ENCODE measurements at regions not wholly inside any gene's neighbourhood (a gene's known extent, or its start where the extent isn't known, plus 50 kb on each side); places are given as distances from the start of the nearest gene placed in this dataset.

DNA sequence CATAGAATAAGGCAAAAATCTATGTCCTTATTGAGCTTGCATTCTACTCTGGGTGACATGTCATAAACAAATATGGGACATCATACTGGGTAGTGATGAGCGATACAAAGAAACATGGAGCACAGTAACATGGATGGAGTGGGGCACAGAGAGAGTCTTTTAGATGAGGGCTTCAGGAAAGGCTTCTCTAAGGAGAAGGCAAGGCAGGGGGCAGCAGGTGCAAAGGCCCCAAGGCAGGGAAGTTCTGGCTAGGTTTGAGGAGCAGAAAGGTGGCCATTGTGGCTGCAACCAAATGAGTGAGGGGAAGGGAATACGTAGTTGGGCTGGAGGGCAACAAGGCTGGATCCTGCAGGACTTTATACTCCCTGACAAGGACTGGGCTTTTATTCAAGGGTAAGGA lies 211.4 kb downstream of the HERPUD2 start:
- Histone ChIP-seq H3K4me3 (ENCODE audit: low read length) (no peak overlapping the region), H3K4me2 (ENCODE audit: low read length) (no peak overlapping the region), H3K27ac (ENCODE audit: low read length) (no peak overlapping the region), H3K36me3 (ENCODE audit: insufficient read depth, low read length) (no peaks in the 10 kb centered on the region), H4K20me1 (ENCODE audit: insufficient read depth) (no peaks in the 10 kb centered on the region), H3K27me3 (ENCODE audit: insufficient read depth, low read depth, low read length) (no peaks in the 10 kb centered on the region), H3K9me2 (ENCODE audit: insufficient read depth, low read length) (no peaks in the 10 kb centered on the region), H2AFZ (ENCODE audit: low read depth, low read length) (no peak overlapping the region), H3K9me3 (ENCODE audit: low read length) (no peaks in the 10 kb centered on the region), H3F3A (ENCODE audit: insufficient read depth, low read length, poor library complexity, severe bottlenecking) (no peaks in the 10 kb centered on the region), H3K9ac (ENCODE audit: low read length) (no peak overlapping the region), H3K79me2 (replicated peaks; ENCODE audit: insufficient read depth, low read length) (no peaks in the 10 kb centered on the region)
- TF ChIP-seq TAF1 (IDR thresholded peaks at IDR 0.05; ENCODE audit: low read depth) (no peak), REST (IDR thresholded peaks at IDR 0.05; ENCODE audit: borderline replicate concordance) (no peak), MXI1 (conservative IDR thresholded peaks at IDR 0.05; ENCODE audit: poor library complexity, severe bottlenecking) (no peak), POLR2AphosphoS5 (IDR thresholded peaks at IDR 0.05) (no peak), EZH2 (IDR thresholded peaks at IDR 0.05; ENCODE audit: borderline replicate concordance, insufficient read depth, low read length, poor library complexity, severe bottlenecking) (no peak), SMC3 (conservative IDR thresholded peaks at IDR 0.05; ENCODE audit: poor library complexity) (no peak), RAD21 (conservative IDR thresholded peaks at IDR 0.05) (no peak), EP300 (conservative IDR thresholded peaks at IDR 0.05; ENCODE audit: poor library complexity, severe bottlenecking) (no peak)
- TF ChIP-seq, protein P1, sequence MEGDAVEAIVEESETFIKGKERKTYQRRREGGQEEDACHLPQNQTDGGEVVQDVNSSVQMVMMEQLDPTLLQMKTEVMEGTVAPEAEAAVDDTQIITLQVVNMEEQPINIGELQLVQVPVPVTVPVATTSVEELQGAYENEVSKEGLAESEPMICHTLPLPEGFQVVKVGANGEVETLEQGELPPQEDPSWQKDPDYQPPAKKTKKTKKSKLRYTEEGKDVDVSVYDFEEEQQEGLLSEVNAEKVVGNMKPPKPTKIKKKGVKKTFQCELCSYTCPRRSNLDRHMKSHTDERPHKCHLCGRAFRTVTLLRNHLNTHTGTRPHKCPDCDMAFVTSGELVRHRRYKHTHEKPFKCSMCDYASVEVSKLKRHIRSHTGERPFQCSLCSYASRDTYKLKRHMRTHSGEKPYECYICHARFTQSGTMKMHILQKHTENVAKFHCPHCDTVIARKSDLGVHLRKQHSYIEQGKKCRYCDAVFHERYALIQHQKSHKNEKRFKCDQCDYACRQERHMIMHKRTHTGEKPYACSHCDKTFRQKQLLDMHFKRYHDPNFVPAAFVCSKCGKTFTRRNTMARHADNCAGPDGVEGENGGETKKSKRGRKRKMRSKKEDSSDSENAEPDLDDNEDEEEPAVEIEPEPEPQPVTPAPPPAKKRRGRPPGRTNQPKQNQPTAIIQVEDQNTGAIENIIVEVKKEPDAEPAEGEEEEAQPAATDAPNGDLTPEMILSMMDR (IDR thresholded peaks at IDR 0.05; ENCODE audit: poor library complexity, severe bottlenecking) = no peak

GRCh38 chr7:35482231-35482630 lies 212.7 kb downstream of the HERPUD2 start:
- no peak overlapping the region for H3K27ac ChIP-seq (ENCODE audit: low read length)
- no peaks in the 10 kb centered on the region for H3K79me2 ChIP-seq (replicated peaks; ENCODE audit: insufficient read depth, low read length)
- no peak overlapping the region for H2AFZ ChIP-seq (ENCODE audit: low read depth, low read length)
- H3K9me3 ChIP-seq (ENCODE audit: low read length) = peaks cover 4% of the 10 kb centered on the region
- H3K9ac ChIP-seq (ENCODE audit: low read length) = no peak overlapping the region
- H3K36me3 ChIP-seq (ENCODE audit: insufficient read depth, low read length) = no peaks in the 10 kb centered on the region
- H4K20me1 ChIP-seq (ENCODE audit: insufficient read depth) = no peaks in the 10 kb centered on the region
- H3K9me2 ChIP-seq (ENCODE audit: insufficient read depth, low read length) = no peaks in the 10 kb centered on the region
- H3K4me3 ChIP-seq (ENCODE audit: low read length) = no peak overlapping the region
- TF ChIP-seq RAD21 (conservative IDR thresholded peaks at IDR 0.05) (no peak), EZH2 (IDR thresholded peaks at IDR 0.05; ENCODE audit: borderline replicate concordance, insufficient read depth, low read length, poor library complexity, severe bottlenecking) (no peak), MXI1 (conservative IDR thresholded peaks at IDR 0.05; ENCODE audit: poor library complexity, severe bottlenecking) (no peak), SMC3 (conservative IDR thresholded peaks at IDR 0.05; ENCODE audit: poor library complexity) (no peak), REST (IDR thresholded peaks at IDR 0.05; ENCODE audit: borderline replicate concordance) (no peak), TAF1 (IDR thresholded peaks at IDR 0.05; ENCODE audit: low read depth) (no peak), POLR2AphosphoS5 (IDR thresholded peaks at IDR 0.05) (no peak)
- TF ChIP-seq, protein P1 (IDR thresholded peaks at IDR 0.05; ENCODE audit: poor library complexity, severe bottlenecking) = no peak
- H3F3A ChIP-seq (ENCODE audit: insufficient read depth, low read length, poor library complexity, severe bottlenecking) = no peaks in the 10 kb centered on the region
- H3K4me2 ChIP-seq (ENCODE audit: low read length) = no peak overlapping the region
- no peaks in the 10 kb centered on the region for H3K27me3 ChIP-seq (ENCODE audit: insufficient read depth, low read depth, low read length)
